Caco-2 (cell line): ENCODE measurements at regions not wholly inside any gene's neighbourhood (a gene's known extent, or its start where the extent isn't known, plus 50 kb on each side); places are given as distances from the start of the nearest gene placed in this dataset.
"Not testable (repeated sequence)": the region's sequence is repeated elsewhere in the genome, so short reads cannot be mapped to it uniquely, and the experiment has no call there.

ENCODE experiments used
- BruUV-seq: library from RNA; stranded (reverse); fragments of 400-500 nt; replicated peaks from 2 replicates; lab custom pipeline; 2021; lab: Mats Ljungman, UMichigan
- CTCF ChIA-PET: fragments of 300-600 bp; sonication (Branson Sonifier 250); formaldehyde crosslinking; loops from one replicate; lab custom pipeline; 2022; ENCODE audit warnings: antibody characterized with exemption; lab: Charles Lee
- POLR2A ChIA-PET: fragments of 300-600 bp; sonication (Branson Sonifier 250); formaldehyde crosslinking; loops from one replicate; lab custom pipeline; 2022; ENCODE audit warnings: antibody characterized with exemption; lab: Charles Lee
- DNase-seq, 2 experiments: peaks; one replicate each; pipeline versions ENCODE4 v3.0.0 to v3.0.0-alpha.2; 2020 to 2022
- H3K27me3 ChIP-seq: replicated peaks from 2 replicates; pipeline ENCODE4 v1.6.0; 2011; ENCODE audit warnings: low read length; ENCODE audit not compliant: control insufficient read depth, insufficient read depth
- H3K36me3 ChIP-seq: 2 replicates; pipeline ENCODE4 v1.5.1; 2011; ENCODE audit warnings: low read length; ENCODE audit not compliant: control insufficient read depth, insufficient read depth
- H3K4me1 ChIP-seq: fragments of 250-450 bp; sonication (Bioruptor Pico); 2 replicates; pipeline ENCODE4 v1.5.1; 2020; ENCODE audit warnings: mild to moderate bottlenecking
- H3K4me3 ChIP-seq: 2 replicates; pipeline ENCODE4 v1.5.1; 2011; ENCODE audit warnings: low read depth, mild to moderate bottlenecking, control low read depth, low read length
- H3K9me3 ChIP-seq: fragments of 250-450 bp; sonication (Bioruptor Pico); 2 replicates; pipeline ENCODE4 v1.5.1; 2020; ENCODE audit warnings: mild to moderate bottlenecking, moderate library complexity
- H3K27ac Mint-ChIP-seq: one replicate; pipeline ENCODE4 v1.8.0; 2022; ENCODE audit warnings: mixed read lengths; ENCODE audit not compliant: unreplicated experiment
- H3K27me3 Mint-ChIP-seq: one replicate; pipeline ENCODE4 v1.8.0; 2022; ENCODE audit warnings: mixed read lengths; ENCODE audit not compliant: insufficient read depth, unreplicated experiment
- H3K36me3 Mint-ChIP-seq: one replicate; pipeline ENCODE4 v1.8.0; 2022; ENCODE audit warnings: mild to moderate bottlenecking, mixed read lengths; ENCODE audit not compliant: insufficient read depth, unreplicated experiment
- H3K4me1 Mint-ChIP-seq: one replicate; pipeline ENCODE4 v1.8.0; 2022; ENCODE audit warnings: low read depth, mixed read lengths; ENCODE audit not compliant: unreplicated experiment
- H3K4me3 Mint-ChIP-seq: one replicate; pipeline ENCODE4 v1.8.0; 2022; ENCODE audit warnings: mild to moderate bottlenecking, moderate library complexity, mixed read lengths; ENCODE audit not compliant: unreplicated experiment
- H3K9me3 Mint-ChIP-seq: one replicate; pipeline ENCODE4 v1.8.0; 2022; ENCODE audit warnings: mixed read lengths; ENCODE audit not compliant: unreplicated experiment
- CTCF ChIP-seq, 2 experiments: fragments of 200-600 bp in 1 of 2; IDR thresholded peaks; 1 replicate in 1 of 2; 2 replicates in 1 of 2; pipeline versions ENCODE4 v1.5.1 to v1.8.0; 2011 to 2022; ENCODE audit warnings: antibody characterized with exemption in 1 of 2, control low read depth in 1 of 2, inconsistent platforms in 1 of 2, low read depth in 1 of 2, low read length in 1 of 2, mild to moderate bottlenecking in 1 of 2, moderate library complexity in 1 of 2; ENCODE audit not compliant: insufficient read depth in 1 of 2, severe bottlenecking in 1 of 2, unreplicated experiment in 1 of 2
- intact Hi-C: fragments of 100-400 bp; cut with micrococcal nuclease; formaldehyde crosslinking; loops from one replicate; pipeline ENCODE4 v1.10.0; 2022; ENCODE audit not compliant: unreplicated experiment

DNA sequence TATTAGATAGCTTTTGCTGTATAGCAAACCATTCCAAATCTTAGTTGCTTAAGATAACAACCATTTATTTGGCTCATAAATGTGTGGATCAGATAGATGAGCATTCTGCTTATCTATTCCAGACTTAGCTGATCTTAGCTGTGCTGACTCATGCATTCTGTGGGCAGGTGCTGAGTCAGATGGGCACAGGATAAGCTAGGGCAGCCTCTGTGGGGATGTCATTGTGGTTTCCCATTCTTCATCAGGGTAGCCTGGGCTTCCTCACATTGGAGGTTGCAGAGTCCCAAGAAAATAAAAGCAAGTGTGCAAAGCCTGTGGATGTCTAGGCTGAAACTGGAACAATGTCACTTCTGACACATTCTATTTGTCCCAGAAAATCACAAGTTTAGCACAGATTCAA is 917.0 kb downstream of the TYW1 start:
- Mint-ChIP-seq H3K36me3 (no peaks in the 10 kb centered on the region), H3K9me3 (peaks cover 10% of the 10 kb centered on the region), H3K27ac (no peak overlapping the region), H3K4me3 (no peak overlapping the region), H3K4me1 (no peaks in the 10 kb centered on the region), H3K27me3 (no peaks in the 10 kb centered on the region)
- Histone ChIP-seq H3K4me1 (no peaks in the 10 kb centered on the region), H3K9me3 (no peaks in the 10 kb centered on the region; the same call in 1 of the 2 replicates), H3K36me3 (no peaks in the 10 kb centered on the region), H3K4me3 (no peak overlapping the region), H3K27me3 (no peaks in the 10 kb centered on the region)
- no peak for TF ChIP-seq CTCF (IDR thresholded peaks at IDR 0.05; ENCODE audit: insufficient read depth in 1 of 2, low read depth in 1 of 2, low read length in 1 of 2, severe bottlenecking in 1 of 2, unreplicated experiment in 1 of 2)
- intact Hi-C loops, result no loop called here
- BruUV-seq, result no TSS peak
- POLR2A ChIA-PET, result no interaction called here
- CTCF ChIA-PET, result no interaction called here
- no peak for DNase-seq

DNA sequence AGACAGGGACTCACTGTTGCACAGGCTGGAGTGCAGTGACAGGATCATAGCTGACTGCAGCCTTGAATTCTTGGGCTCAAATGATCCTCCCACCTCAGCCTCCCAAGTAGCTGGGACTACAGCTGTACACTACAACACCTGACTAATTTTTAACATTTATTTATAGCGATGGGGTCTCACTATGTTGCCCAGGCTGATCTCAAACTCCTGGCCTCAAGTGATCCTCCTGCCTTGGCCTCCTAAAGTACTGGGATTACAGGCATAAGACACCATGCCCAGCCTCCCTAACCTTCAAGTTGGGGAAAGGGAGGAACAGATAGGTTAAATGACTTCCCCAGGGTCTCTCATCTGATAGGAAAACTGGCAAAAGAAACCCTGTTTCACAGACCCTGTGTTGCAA is 919.5 kb downstream of the TYW1 start:
- DNase-seq, H3K36me3 Mint-ChIP-seq, intact Hi-C loops, H3K27ac Mint-ChIP-seq, H3K36me3 ChIP-seq, H3K9me3 ChIP-seq, CTCF ChIA-PET, POLR2A ChIA-PET, H3K27me3 ChIP-seq, H3K4me1 ChIP-seq, BruUV-seq, H3K4me3 ChIP-seq, H3K4me1 Mint-ChIP-seq, H3K27me3 Mint-ChIP-seq, H3K4me3 Mint-ChIP-seq: not testable (repeated sequence)
- peaks cover 19% of the 10 kb centered on the region for H3K9me3 Mint-ChIP-seq

- no TSS peak for BruUV-seq
- POLR2A ChIA-PET, result no interaction called here
- no peak for TF ChIP-seq CTCF (IDR thresholded peaks at IDR 0.05; ENCODE audit: insufficient read depth in 1 of 2, low read depth in 1 of 2, low read length in 1 of 2, severe bottlenecking in 1 of 2, unreplicated experiment in 1 of 2)
- no peaks in the 10 kb centered on the region for H3K27me3 Mint-ChIP-seq
- Histone ChIP-seq H3K27me3 (no peaks in the 10 kb centered on the region), H3K9me3 (no peaks in the 10 kb centered on the region; the same call in 1 of the 2 replicates), H3K36me3 (no peaks in the 10 kb centered on the region), H3K4me1 (no peaks in the 10 kb centered on the region), H3K4me3 (no peak overlapping the region)
- intact Hi-C loops, result no loop called here
- DNase-seq, result no peak
- H3K4me3 Mint-ChIP-seq, result no peak overlapping the region
- H3K36me3 Mint-ChIP-seq, result no peaks in the 10 kb centered on the region
- no peak overlapping the region for H3K27ac Mint-ChIP-seq
- H3K4me1 Mint-ChIP-seq, result no peaks in the 10 kb centered on the region
- CTCF ChIA-PET, result no interaction called here
- peaks cover 19% of the 10 kb centered on the region for H3K9me3 Mint-ChIP-seq
These were observed 920.2 kb downstream of the TYW1 start for GRCh38 chr7:67916571-67917436.
